HepG2 (cell line): ENCODE measurements at regions not wholly inside any gene's neighbourhood (a gene's known extent, or its start where the extent isn't known, plus 50 kb on each side); places are given as distances from the start of the nearest gene placed in this dataset.
A peak's percentile ranks its signal among the peaks of the same experiment; 100 is the strongest.

Experiments
- CEBPB ChIP-seq: IDR thresholded peaks from 2 replicates; pipeline ENCODE4 v1.6.1; 2011; ENCODE audit warnings: low read depth, low read length, improper control_type of control experiment, borderline replicate concordance
- DR1 ChIP-seq: sonication (generic); formaldehyde crosslinking; IDR thresholded peaks from 2 replicates; pipeline ENCODE4 v1.8.0; 2021; ENCODE audit warnings: mild to moderate bottlenecking, missing genetic modification reagents, inconsistent platforms
- FOXA3 ChIP-seq: IDR thresholded peaks from 2 replicates; pipeline ENCODE4 v1.6.1; 2016; ENCODE audit warnings: missing genetic modification reagents, missing compliant biosample characterization
- FOXJ3 ChIP-seq: sonication (generic); formaldehyde crosslinking; IDR thresholded peaks from 2 replicates; pipeline ENCODE4 v1.4.0; 2020; ENCODE audit warnings: missing genetic modification reagents, mild to moderate bottlenecking, borderline replicate concordance
- GZF1 ChIP-seq: sonication (generic); formaldehyde crosslinking; IDR thresholded peaks from 2 replicates; pipeline ENCODE4 v1.5.1; 2020; ENCODE audit warnings: mild to moderate bottlenecking, missing genetic modification reagents
- HDAC2 ChIP-seq: sonication (generic); formaldehyde crosslinking; IDR thresholded peaks from 2 replicates; pipeline ENCODE4 v1.4.0; 2020; ENCODE audit warnings: missing genetic modification reagents
- KMT2A ChIP-seq: sonication (generic); formaldehyde crosslinking; IDR thresholded peaks from 2 replicates; pipeline ENCODE4 v1.4.0; 2020; ENCODE audit warnings: missing genetic modification reagents
- RCOR2 ChIP-seq: IDR thresholded peaks from 2 replicates; pipeline ENCODE4 v1.6.1; 2016; ENCODE audit warnings: missing biosample characterization, missing genetic modification reagents
- SNAI1 ChIP-seq: sonication (generic); formaldehyde crosslinking; IDR thresholded peaks from 2 replicates; pipeline ENCODE4 v1.5.0; 2020; ENCODE audit warnings: mild to moderate bottlenecking, missing genetic modification reagents, borderline replicate concordance
- STAG1 ChIP-seq: sonication (generic); formaldehyde crosslinking; IDR thresholded peaks from 2 replicates; pipeline ENCODE4 v1.4.0; 2020; ENCODE audit warnings: missing genetic modification reagents
- THAP11 ChIP-seq: IDR thresholded peaks from 2 replicates; pipeline ENCODE4 v1.6.1; 2016; ENCODE audit warnings: missing biosample characterization, missing genetic modification reagents
- ZMAT3 ChIP-seq: sonication (generic); formaldehyde crosslinking; conservative IDR thresholded peaks from 2 replicates; pipeline ENCODE4 v1.7.0; 2021; ENCODE audit warnings: missing genetic modification reagents
- ZMYM4 ChIP-seq: sonication (generic); formaldehyde crosslinking; IDR thresholded peaks from 2 replicates; pipeline ENCODE4 v1.8.1; 2023; ENCODE audit warnings: mild to moderate bottlenecking, missing genetic modification reagents
- ZNF567 ChIP-seq: sonication (generic); formaldehyde crosslinking; IDR thresholded peaks from 2 replicates; pipeline ENCODE4 v1.8.1; 2023; ENCODE audit warnings: mild to moderate bottlenecking, missing genetic modification reagents, borderline replicate concordance
- TF ChIP-seq, protein P1 (sequence below), 2 experiments: fragments of 450-650 bp in 1 of 2; sonication (generic) in 1 of 2; formaldehyde crosslinking in 1 of 2; IDR thresholded peaks; 2 replicates each; pipeline versions ENCODE4 v1.6.1 to v1.8.0; 2016 to 2022; ENCODE audit warnings: antibody characterized with exemption in 1 of 2, mild to moderate bottlenecking in 1 of 2, missing genetic modification reagents in 1 of 2
- TF ChIP-seq, protein P2 (sequence below): IDR thresholded peaks from 2 replicates; pipeline ENCODE4 v1.6.1; 2016; ENCODE audit warnings: missing genetic modification reagents, missing compliant biosample characterization
- TF ChIP-seq, protein P3 (sequence below): IDR thresholded peaks from 2 replicates; pipeline ENCODE4 v1.6.1; 2016; ENCODE audit warnings: low read depth

DNA sequence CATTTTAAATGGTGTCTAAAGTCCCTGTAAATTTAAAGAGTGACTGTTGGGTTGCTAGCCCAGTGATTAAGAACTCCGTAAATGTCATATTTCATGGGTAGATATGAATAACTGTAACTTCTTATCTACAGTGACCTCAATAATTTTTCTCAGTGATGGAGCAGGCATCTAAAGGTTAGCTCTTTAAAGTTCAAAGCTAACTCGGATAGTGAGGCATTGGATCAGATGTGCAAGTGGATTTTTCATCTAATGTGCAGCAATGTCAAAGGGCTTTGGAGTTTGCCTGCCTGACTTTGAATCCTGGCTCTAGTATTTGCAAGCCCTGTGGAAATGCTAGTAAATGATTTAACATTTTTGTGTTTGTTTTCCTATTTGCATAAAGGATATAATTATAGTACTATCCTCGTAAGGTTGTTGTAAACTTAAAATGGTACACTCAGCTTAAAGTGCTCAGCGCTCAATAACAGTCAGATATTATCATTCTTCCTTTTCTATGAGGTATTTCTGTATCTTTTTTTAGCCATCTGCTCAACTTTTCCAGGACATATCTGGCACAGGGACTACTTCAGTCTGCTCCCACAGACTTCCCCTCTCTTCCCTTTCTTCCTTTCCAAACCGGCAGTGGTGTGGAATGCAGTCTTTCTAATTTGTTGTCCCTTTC is 163.7 kb upstream of the ELL2 start (continued):
- TF ChIP-seq, protein P1, sequence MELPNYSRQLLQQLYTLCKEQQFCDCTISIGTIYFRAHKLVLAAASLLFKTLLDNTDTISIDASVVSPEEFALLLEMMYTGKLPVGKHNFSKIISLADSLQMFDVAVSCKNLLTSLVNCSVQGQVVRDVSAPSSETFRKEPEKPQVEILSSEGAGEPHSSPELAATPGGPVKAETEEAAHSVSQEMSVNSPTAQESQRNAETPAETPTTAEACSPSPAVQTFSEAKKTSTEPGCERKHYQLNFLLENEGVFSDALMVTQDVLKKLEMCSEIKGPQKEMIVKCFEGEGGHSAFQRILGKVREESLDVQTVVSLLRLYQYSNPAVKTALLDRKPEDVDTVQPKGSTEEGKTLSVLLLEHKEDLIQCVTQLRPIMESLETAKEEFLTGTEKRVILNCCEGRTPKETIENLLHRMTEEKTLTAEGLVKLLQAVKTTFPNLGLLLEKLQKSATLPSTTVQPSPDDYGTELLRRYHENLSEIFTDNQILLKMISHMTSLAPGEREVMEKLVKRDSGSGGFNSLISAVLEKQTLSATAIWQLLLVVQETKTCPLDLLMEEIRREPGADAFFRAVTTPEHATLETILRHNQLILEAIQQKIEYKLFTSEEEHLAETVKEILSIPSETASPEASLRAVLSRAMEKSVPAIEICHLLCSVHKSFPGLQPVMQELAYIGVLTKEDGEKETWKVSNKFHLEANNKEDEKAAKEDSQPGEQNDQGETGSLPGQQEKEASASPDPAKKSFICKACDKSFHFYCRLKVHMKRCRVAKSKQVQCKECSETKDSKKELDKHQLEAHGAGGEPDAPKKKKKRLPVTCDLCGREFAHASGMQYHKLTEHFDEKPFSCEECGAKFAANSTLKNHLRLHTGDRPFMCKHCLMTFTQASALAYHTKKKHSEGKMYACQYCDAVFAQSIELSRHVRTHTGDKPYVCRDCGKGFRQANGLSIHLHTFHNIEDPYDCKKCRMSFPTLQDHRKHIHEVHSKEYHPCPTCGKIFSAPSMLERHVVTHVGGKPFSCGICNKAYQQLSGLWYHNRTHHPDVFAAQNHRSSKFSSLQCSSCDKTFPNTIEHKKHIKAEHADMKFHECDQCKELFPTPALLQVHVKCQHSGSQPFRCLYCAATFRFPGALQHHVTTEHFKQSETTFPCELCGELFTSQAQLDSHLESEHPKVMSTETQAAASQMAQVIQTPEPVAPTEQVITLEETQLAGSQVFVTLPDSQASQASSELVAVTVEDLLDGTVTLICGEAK (IDR thresholded peaks at IDR 0.05), result no peak
- TF ChIP-seq, protein P1 (CRISPR knock-in tag; IDR thresholded peaks at IDR 0.05), result no peak
- TF ChIP-seq ZMAT3 (CRISPR knock-in tag) (no peak), HDAC2 (CRISPR knock-in tag) (peak; percentile 88), RCOR2 (peak; percentile 11; the same call in 1 of the 2 replicates), ZNF567 (CRISPR knock-in tag) (no peak), STAG1 (CRISPR knock-in tag) (peak; percentile 39), CEBPB (no peak; the same call in 1 of the 2 replicates), SNAI1 (CRISPR knock-in tag) (no peak), DR1 (CRISPR knock-in tag) (no peak), ZMYM4 (CRISPR knock-in tag) (peak; percentile 79), FOXJ3 (CRISPR knock-in tag) (0 out of 2 replicates have a peak, but pooled peaks have one; percentile 34), THAP11 (CRISPR knock-in tag) (peak; percentile 19; the same call in 1 of the 2 replicates), GZF1 (CRISPR knock-in tag) (no peak), KMT2A (CRISPR knock-in tag) (no peak), FOXA3 (CRISPR knock-in tag) (peak; percentile 42; the same call in 1 of the 2 replicates)
- TF ChIP-seq, protein P2, sequence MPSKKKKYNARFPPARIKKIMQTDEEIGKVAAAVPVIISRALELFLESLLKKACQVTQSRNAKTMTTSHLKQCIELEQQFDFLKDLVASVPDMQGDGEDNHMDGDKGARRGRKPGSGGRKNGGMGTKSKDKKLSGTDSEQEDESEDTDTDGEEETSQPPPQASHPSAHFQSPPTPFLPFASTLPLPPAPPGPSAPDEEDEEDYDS (CRISPR knock-in tag), result peak; percentile 90
- TF ChIP-seq, protein P3, sequence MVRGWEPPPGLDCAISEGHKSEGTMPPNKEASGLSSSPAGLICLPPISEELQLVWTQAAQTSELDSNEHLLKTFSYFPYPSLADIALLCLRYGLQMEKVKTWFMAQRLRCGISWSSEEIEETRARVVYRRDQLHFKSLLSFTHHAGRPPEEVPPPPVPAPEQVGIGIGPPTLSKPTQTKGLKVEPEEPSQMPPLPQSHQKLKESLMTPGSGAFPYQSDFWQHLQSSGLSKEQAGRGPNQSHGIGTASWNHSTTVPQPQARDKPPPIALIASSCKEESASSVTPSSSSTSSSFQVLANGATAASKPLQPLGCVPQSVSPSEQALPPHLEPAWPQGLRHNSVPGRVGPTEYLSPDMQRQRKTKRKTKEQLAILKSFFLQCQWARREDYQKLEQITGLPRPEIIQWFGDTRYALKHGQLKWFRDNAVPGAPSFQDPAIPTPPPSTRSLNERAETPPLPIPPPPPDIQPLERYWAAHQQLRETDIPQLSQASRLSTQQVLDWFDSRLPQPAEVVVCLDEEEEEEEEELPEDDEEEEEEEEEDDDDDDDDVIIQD (CRISPR knock-in tag), result peak; percentile 63; the same call in 1 of the 2 replicates
